Chondrocyte (in vitro differentiated cells): ENCODE measurements at regions not wholly inside any gene's neighbourhood (a gene's known extent, or its start where the extent isn't known, plus 50 kb on each side); places are given as distances from the start of the nearest gene placed in this dataset.

Source experiments
- DNase-seq: peaks from one replicate; pipeline ENCODE4 v3.0.0; 2021; ENCODE audit warnings: mixed read lengths, low spot score
- H3K27ac Mint-ChIP-seq: one replicate; pipeline ENCODE4 v1.8.0; 2021; ENCODE audit warnings: mild to moderate bottlenecking, moderate library complexity, mixed read lengths; ENCODE audit not compliant: unreplicated experiment
- H3K27me3 Mint-ChIP-seq: 2 replicates; pipeline ENCODE4 v1.8.0; 2021; ENCODE audit warnings: low read depth, mixed read lengths
- H3K36me3 Mint-ChIP-seq: 2 replicates; pipeline ENCODE4 v1.8.0; 2021; ENCODE audit warnings: low read depth, mixed read lengths
- H3K4me1 Mint-ChIP-seq: 2 replicates; pipeline ENCODE4 v1.8.0; 2021; ENCODE audit warnings: low read depth, mild to moderate bottlenecking, mixed read lengths
- H3K4me3 Mint-ChIP-seq: one replicate; pipeline ENCODE4 v1.8.0; 2021; ENCODE audit warnings: mild to moderate bottlenecking, moderate library complexity, mixed read lengths; ENCODE audit not compliant: unreplicated experiment
- H3K9me3 Mint-ChIP-seq: 2 replicates; pipeline ENCODE4 v1.8.0; 2021; ENCODE audit warnings: low read depth, mixed read lengths
- CTCF ChIP-seq: fragments of 200-600 bp; sonication (generic); IDR thresholded peaks from 2 replicates; pipeline ENCODE4 v1.5.0; 2021; ENCODE audit warnings: antibody characterized with exemption, mild to moderate bottlenecking, moderate library complexity

GRCh38 chr11:56916162-56916561 is 72.6 kb upstream of the OR5AK2 start:
- Mint-ChIP-seq H3K27me3 (no peaks in the 10 kb centered on the region), H3K4me3 (no peak overlapping the region), H3K36me3 (no peaks in the 10 kb centered on the region), H3K27ac (no peak overlapping the region), H3K4me1 (no peaks in the 10 kb centered on the region), H3K9me3 (peaks cover 4% of the 10 kb centered on the region)
- DNase-seq: no peak
- TF ChIP-seq CTCF: no peak

GRCh38 chr11:56911312-56911711 is 77.4 kb upstream of the OR5AK2 start:
- Mint-ChIP-seq H3K9me3 (no peaks in the 10 kb centered on the region), H3K4me3 (no peak overlapping the region), H3K27ac (no peak overlapping the region), H3K36me3 (no peaks in the 10 kb centered on the region), H3K27me3 (no peaks in the 10 kb centered on the region), H3K4me1 (no peaks in the 10 kb centered on the region)
- no peak for DNase-seq
- TF ChIP-seq CTCF: no peak

- no peak overlapping the region for H3K4me3 Mint-ChIP-seq
- no peaks in the 10 kb centered on the region for H3K36me3 Mint-ChIP-seq
- H3K27me3 Mint-ChIP-seq: no peaks in the 10 kb centered on the region
- H3K9me3 Mint-ChIP-seq: no peaks in the 10 kb centered on the region
- no peak for TF ChIP-seq CTCF
- no peak overlapping the region for H3K27ac Mint-ChIP-seq
- DNase-seq: no peak
- H3K4me1 Mint-ChIP-seq: no peaks in the 10 kb centered on the region
Observed at GRCh38 chr11:56910785-56911184, 77.9 kb upstream of the OR5AK2 start.

- H3K9me3 Mint-ChIP-seq: no peaks in the 10 kb centered on the region
Observed at GRCh38 chr11:56910046-56910773, 78.5 kb upstream of the OR5AK2 start.

GRCh38 chr11:56909563-56909962 is 79.2 kb upstream of the OR5AK2 start:
- TF ChIP-seq CTCF: no peak
- Mint-ChIP-seq H3K36me3 (no peaks in the 10 kb centered on the region), H3K9me3 (no peaks in the 10 kb centered on the region), H3K4me3 (no peak overlapping the region), H3K27ac (no peak overlapping the region), H3K27me3 (no peaks in the 10 kb centered on the region), H3K4me1 (no peaks in the 10 kb centered on the region)
- DNase-seq: no peak

More at GRCh38 chr11:56910046-56910773, 78.5 kb upstream of the OR5AK2 start:
- no peak overlapping the region for H3K27ac Mint-ChIP-seq
- no peak for TF ChIP-seq CTCF
- H3K4me1 Mint-ChIP-seq: no peaks in the 10 kb centered on the region
- H3K4me3 Mint-ChIP-seq: no peak overlapping the region
- H3K27me3 Mint-ChIP-seq: no peaks in the 10 kb centered on the region
- no peaks in the 10 kb centered on the region for H3K36me3 Mint-ChIP-seq
- no peak for DNase-seq
